Right lobe of liver (tissue), 6 donors: ENCODE measurements at regions not wholly inside any gene's neighbourhood (a gene's known extent, or its start where the extent isn't known, plus 50 kb on each side); places are given as distances from the start of the nearest gene placed in this dataset.

Experiments
- ATAC-seq, 4 donors: fragments of 200-7000 bp; cut with Tn5 transposase; one replicate each; pipeline ENCODE4 v1.9.1; 2020; ENCODE audit warnings: mild to moderate bottlenecking in 4 of 4, moderate library complexity in 4 of 4
- DNase-seq, 3 donors: peaks; one replicate each; pipeline ENCODE4 v3.0.0-alpha.2; 2020
- H3K27ac ChIP-seq, 3 donors: fragments of 200-600 bp; one replicate each; pipeline ENCODE4 v1.8.0; 2022
- H3K27me3 ChIP-seq, 2 donors: fragments of 200-600 bp; one replicate each; pipeline ENCODE4 v1.8.0; 2022
- H3K36me3 ChIP-seq, 4 donors: fragments of 200-600 bp; sonication (generic) in 1 of 4; one replicate each; pipeline versions ENCODE4 v1.5.1 to v1.8.0; 2017 to 2022; ENCODE audit warnings: control low read depth in 1 of 4
- H3K4me1 ChIP-seq, 4 donors: fragments of 200-600 bp; sonication (generic) in 1 of 4; one replicate each; pipeline versions ENCODE4 v1.5.1 to v1.8.0; 2017 to 2022; ENCODE audit warnings: control low read depth in 1 of 4
- H3K4me3 ChIP-seq, 3 donors: fragments of 200-600 bp; one replicate each; pipeline ENCODE4 v1.8.0; 2022
- H3K9me3 ChIP-seq, 4 donors: fragments of 200-600 bp; sonication (generic) in 1 of 4; one replicate each; pipeline versions ENCODE4 v1.5.1 to v1.8.0; 2017 to 2022; ENCODE audit warnings: control low read depth in 1 of 4
- POLR2A ChIP-seq: fragments of 450-650 bp; IDR thresholded peaks from one replicate; pipeline ENCODE4 v1.6.1; 2017; ENCODE audit warnings: antibody characterized with exemption, mild to moderate bottlenecking
- WGBS: methylation state at CpG from one replicate; pipeline ENCODE4 v1.1.6; 2018; ENCODE audit warnings: low coverage, low lambda C conversion rate; ENCODE audit not compliant: insufficient coverage; ENCODE audit errors: missing lambda C conversion rate; 5-methylcytosine and 5-hydroxymethylcytosine counted together
- intact Hi-C, 2 donors: fragments of 100-400 bp; cut with DNase I; formaldehyde crosslinking; loops; one replicate each; pipeline versions ENCODE4 v1.11.2 to v1.14.1; 2022
- TF ChIP-seq, protein P1 (sequence below), 4 donors: fragments of 200-600 bp in 3 of 4; fragments of 450-650 bp in 1 of 4; IDR thresholded peaks; one replicate each; pipeline versions ENCODE4 v1.5.1 to v1.8.0; 2016 to 2022; ENCODE audit warnings: antibody characterized with exemption in 4 of 4, mild to moderate bottlenecking in 2 of 4
- donor health status: DM: no; HTN: yes; CAD: no.
- donor health status: DM: no; HTN: no; CAD: no.
- donor health status: DM: no; HTN: no; CAD: no.
- donor health status: DM: no; HTN: yes; CAD: no.
- donor health status: DM: no; HTN: yes; CAD: no.

DNA sequence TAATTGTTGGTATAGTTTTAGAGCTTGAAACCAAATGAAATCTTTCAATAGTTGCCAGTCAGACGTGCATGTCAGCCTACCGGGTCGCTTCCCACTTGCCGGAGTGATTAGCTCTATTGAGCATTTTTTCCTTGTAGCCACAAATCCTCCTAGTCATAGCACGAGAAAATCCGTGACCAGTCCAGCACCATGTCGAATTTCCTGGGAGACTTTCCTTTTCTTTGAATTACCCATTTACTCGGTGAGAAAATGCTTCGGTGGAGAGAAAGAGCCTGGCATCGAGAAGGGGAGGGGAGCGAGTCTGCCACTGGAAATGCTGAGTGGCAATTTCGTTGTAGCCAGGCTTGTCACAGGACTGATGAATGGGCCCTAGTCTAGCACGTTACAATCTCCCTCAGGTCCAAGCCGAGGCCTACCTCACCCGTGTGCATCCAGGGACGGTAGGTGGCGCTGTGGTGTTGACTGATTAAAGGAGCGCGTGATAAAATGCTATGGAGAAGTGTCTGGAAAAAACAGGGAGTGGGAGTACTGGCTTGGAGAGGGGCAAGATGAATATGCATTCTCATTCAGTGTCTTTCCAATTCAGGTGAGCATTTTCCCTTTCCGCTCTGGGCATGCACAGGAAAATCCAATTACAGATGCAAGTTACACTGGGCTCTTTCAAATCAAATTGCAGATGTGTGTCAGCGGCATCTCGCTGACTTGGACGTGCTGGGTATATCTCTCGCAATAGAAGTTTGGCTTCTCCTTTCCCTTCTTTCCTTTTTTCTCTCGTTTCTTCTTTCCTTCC, 238.8 kb downstream of the EDEM1 start:
- Histone ChIP-seq H3K27me3 (no peaks in the 10 kb centered on the region), H3K27ac (no peak overlapping the region), H3K4me1 (no peaks in the 10 kb centered on the region), H3K9me3 (no peaks in the 10 kb centered on the region), H3K4me3 (no peak overlapping the region), H3K36me3 (no peaks in the 10 kb centered on the region)
- ATAC-seq (peak; percentile 91 to 94 (median 92)), DNase-seq (peak; percentile 78 to 85 (median 82))
- TF ChIP-seq, protein P1, sequence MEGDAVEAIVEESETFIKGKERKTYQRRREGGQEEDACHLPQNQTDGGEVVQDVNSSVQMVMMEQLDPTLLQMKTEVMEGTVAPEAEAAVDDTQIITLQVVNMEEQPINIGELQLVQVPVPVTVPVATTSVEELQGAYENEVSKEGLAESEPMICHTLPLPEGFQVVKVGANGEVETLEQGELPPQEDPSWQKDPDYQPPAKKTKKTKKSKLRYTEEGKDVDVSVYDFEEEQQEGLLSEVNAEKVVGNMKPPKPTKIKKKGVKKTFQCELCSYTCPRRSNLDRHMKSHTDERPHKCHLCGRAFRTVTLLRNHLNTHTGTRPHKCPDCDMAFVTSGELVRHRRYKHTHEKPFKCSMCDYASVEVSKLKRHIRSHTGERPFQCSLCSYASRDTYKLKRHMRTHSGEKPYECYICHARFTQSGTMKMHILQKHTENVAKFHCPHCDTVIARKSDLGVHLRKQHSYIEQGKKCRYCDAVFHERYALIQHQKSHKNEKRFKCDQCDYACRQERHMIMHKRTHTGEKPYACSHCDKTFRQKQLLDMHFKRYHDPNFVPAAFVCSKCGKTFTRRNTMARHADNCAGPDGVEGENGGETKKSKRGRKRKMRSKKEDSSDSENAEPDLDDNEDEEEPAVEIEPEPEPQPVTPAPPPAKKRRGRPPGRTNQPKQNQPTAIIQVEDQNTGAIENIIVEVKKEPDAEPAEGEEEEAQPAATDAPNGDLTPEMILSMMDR (IDR thresholded peaks at IDR 0.05): peak; percentile 58 to 79 (median 76)
- TF ChIP-seq POLR2A: no peak
- 34% methylated on average over 24 of the region's 25 CpGs for WGBS
- intact Hi-C loops: no loop called here

GRCh38 chr3:5427021-5427420, 239.5 kb downstream of the EDEM1 start:
- no peak for ATAC-seq
- DNase-seq: no peak
- WGBS: 71% methylated on average over 6 of the region's 6 CpGs
- no peaks in the 10 kb centered on the region for H3K4me1 ChIP-seq
- H3K9me3 ChIP-seq: no peaks in the 10 kb centered on the region
- intact Hi-C loops: no loop called here
- H3K27ac ChIP-seq: no peak overlapping the region
- H3K27me3 ChIP-seq: no peaks in the 10 kb centered on the region
- no peaks in the 10 kb centered on the region for H3K36me3 ChIP-seq
- H3K4me3 ChIP-seq: no peak overlapping the region
- TF ChIP-seq POLR2A: no peak
- TF ChIP-seq, protein P1 (IDR thresholded peaks at IDR 0.05): no peak

DNA sequence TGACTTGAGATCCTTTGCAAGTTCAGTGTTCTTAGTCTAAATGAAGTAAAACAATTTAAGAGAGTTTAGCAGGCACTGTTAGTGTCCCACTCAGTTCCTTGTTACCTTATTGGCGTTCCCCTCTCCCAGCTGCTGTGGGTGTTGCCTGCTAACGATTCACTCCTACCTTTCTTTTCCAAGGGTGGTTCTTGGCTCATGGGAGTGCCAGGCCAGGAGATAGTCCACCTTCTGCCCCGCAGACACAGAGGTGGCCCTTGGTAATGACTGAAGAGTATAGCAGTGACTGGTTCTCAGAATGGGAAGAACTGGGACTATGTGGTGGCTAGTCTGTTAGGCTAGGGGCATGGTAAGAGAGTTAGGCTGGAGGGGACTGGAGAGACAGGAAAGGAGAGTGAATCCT, 240.4 kb downstream of the EDEM1 start:
- Histone ChIP-seq H3K4me1 (no peaks in the 10 kb centered on the region), H3K4me3 (no peak overlapping the region), H3K36me3 (no peaks in the 10 kb centered on the region), H3K9me3 (no peaks in the 10 kb centered on the region), H3K27me3 (no peaks in the 10 kb centered on the region), H3K27ac (no peak overlapping the region)
- WGBS: 54% methylated on average over 3 of the region's 3 CpGs
- TF ChIP-seq POLR2A: no peak
- TF ChIP-seq, protein P1 (IDR thresholded peaks at IDR 0.05): no peak
- ATAC-seq: no peak
- intact Hi-C loops: no loop called here
- no peak for DNase-seq

GRCh38 chr3:5428607-5429516, 241.4 kb downstream of the EDEM1 start:
- TF ChIP-seq POLR2A: no peak
- TF ChIP-seq, protein P1 (IDR thresholded peaks at IDR 0.05): no peak
- H3K4me3 ChIP-seq: no peak overlapping the region
- H3K4me1 ChIP-seq: no peaks in the 10 kb centered on the region
- intact Hi-C loops: no loop called here
- H3K9me3 ChIP-seq: no peaks in the 10 kb centered on the region
- 15% methylated on average over 9 of the region's 10 CpGs for WGBS
- DNase-seq (no peak), ATAC-seq (no peak)
- no peaks in the 10 kb centered on the region for H3K27me3 ChIP-seq
- H3K27ac ChIP-seq: no peak overlapping the region
- H3K36me3 ChIP-seq: no peaks in the 10 kb centered on the region
